Chondrocyte (in vitro differentiated cells): ENCODE measurements at regions not wholly inside any gene's neighbourhood (a gene's known extent, or its start where the extent isn't known, plus 50 kb on each side); places are given as distances from the start of the nearest gene placed in this dataset.

Source experiments
- DNase-seq: peaks from one replicate; pipeline ENCODE4 v3.0.0; 2021; ENCODE audit warnings: mixed read lengths, low spot score
- H3K27ac Mint-ChIP-seq: one replicate; pipeline ENCODE4 v1.8.0; 2021; ENCODE audit warnings: mild to moderate bottlenecking, moderate library complexity, mixed read lengths; ENCODE audit not compliant: unreplicated experiment
- H3K27me3 Mint-ChIP-seq: 2 replicates; pipeline ENCODE4 v1.8.0; 2021; ENCODE audit warnings: low read depth, mixed read lengths
- H3K36me3 Mint-ChIP-seq: 2 replicates; pipeline ENCODE4 v1.8.0; 2021; ENCODE audit warnings: low read depth, mixed read lengths
- H3K4me1 Mint-ChIP-seq: 2 replicates; pipeline ENCODE4 v1.8.0; 2021; ENCODE audit warnings: low read depth, mild to moderate bottlenecking, mixed read lengths
- H3K4me3 Mint-ChIP-seq: one replicate; pipeline ENCODE4 v1.8.0; 2021; ENCODE audit warnings: mild to moderate bottlenecking, moderate library complexity, mixed read lengths; ENCODE audit not compliant: unreplicated experiment
- H3K9me3 Mint-ChIP-seq: 2 replicates; pipeline ENCODE4 v1.8.0; 2021; ENCODE audit warnings: low read depth, mixed read lengths
- TF ChIP-seq, protein P1 (sequence below): fragments of 200-600 bp; sonication (generic); IDR thresholded peaks from 2 replicates; pipeline ENCODE4 v1.5.0; 2021; ENCODE audit warnings: antibody characterized with exemption, mild to moderate bottlenecking, moderate library complexity

DNA sequence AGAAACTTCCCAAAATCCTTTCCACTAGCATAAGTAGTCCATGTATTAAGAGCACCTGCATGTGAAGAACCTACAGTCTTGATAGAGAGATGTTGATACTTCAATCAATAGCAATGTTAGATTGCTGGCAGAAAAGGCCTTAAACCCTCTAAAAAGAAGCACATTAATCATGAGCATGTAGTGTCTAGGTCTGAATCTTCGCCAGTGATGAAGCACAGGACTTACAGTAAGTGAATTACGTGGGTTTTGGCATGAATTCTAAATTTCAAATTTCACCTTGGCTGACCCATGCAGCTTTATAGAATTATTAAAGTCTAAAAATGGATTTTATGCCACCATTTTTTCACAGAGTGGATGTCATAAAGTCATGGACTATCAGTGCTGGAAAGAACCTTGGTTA lies 791.6 kb upstream of the NOVA1 start:
- no peak overlapping the region for H3K27ac Mint-ChIP-seq
- H3K27me3 Mint-ChIP-seq, result no peaks in the 10 kb centered on the region
- H3K36me3 Mint-ChIP-seq, result no peaks in the 10 kb centered on the region

GRCh38 chr14:27390155-27390554 lies 792.3 kb upstream of the NOVA1 start:
- Mint-ChIP-seq H3K4me1 (peaks cover 12% of the 10 kb centered on the region), H3K27me3 (no peaks in the 10 kb centered on the region), H3K4me3 (no peak overlapping the region), H3K27ac (no peak overlapping the region), H3K36me3 (no peaks in the 10 kb centered on the region), H3K9me3 (peaks cover 9% of the 10 kb centered on the region)
- no peak for DNase-seq
- TF ChIP-seq, protein P1, sequence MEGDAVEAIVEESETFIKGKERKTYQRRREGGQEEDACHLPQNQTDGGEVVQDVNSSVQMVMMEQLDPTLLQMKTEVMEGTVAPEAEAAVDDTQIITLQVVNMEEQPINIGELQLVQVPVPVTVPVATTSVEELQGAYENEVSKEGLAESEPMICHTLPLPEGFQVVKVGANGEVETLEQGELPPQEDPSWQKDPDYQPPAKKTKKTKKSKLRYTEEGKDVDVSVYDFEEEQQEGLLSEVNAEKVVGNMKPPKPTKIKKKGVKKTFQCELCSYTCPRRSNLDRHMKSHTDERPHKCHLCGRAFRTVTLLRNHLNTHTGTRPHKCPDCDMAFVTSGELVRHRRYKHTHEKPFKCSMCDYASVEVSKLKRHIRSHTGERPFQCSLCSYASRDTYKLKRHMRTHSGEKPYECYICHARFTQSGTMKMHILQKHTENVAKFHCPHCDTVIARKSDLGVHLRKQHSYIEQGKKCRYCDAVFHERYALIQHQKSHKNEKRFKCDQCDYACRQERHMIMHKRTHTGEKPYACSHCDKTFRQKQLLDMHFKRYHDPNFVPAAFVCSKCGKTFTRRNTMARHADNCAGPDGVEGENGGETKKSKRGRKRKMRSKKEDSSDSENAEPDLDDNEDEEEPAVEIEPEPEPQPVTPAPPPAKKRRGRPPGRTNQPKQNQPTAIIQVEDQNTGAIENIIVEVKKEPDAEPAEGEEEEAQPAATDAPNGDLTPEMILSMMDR, result no peak

More for the DNA sequence above, 791.6 kb upstream of the NOVA1 start:
- DNase-seq, result no peak
- TF ChIP-seq, protein P1, result no peak
- H3K4me1 Mint-ChIP-seq, result peaks cover 12% of the 10 kb centered on the region
- H3K9me3 Mint-ChIP-seq, result peaks cover 8% of the 10 kb centered on the region
- no peak overlapping the region for H3K4me3 Mint-ChIP-seq

DNA sequence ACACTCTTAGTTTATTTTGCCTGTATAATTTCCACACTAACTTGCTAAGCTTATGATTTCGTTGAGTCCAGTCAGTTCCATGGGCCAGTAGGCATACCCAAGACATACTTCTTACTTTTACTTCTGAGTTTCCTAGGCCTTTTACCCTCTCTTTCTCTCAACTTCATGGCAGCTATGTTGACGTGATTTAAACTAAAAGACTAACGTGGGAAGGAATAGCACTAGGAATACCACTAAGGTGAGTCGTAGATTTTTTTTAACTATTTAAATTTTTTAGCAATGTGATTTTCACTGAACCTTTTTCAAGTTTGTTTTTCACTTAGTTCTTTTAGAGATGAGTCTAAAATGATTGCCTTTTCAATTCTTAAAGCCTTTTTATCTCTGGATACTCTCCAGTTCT lies 793.5 kb upstream of the NOVA1 start:
- no peak overlapping the region for H3K27ac Mint-ChIP-seq
- no peak overlapping the region for H3K4me3 Mint-ChIP-seq
- H3K36me3 Mint-ChIP-seq, result no peaks in the 10 kb centered on the region
- peaks cover 9% of the 10 kb centered on the region for H3K9me3 Mint-ChIP-seq
- TF ChIP-seq, protein P1, result no peak
- H3K27me3 Mint-ChIP-seq, result no peaks in the 10 kb centered on the region
- no peak for DNase-seq
- peaks cover 12% of the 10 kb centered on the region for H3K4me1 Mint-ChIP-seq

DNA sequence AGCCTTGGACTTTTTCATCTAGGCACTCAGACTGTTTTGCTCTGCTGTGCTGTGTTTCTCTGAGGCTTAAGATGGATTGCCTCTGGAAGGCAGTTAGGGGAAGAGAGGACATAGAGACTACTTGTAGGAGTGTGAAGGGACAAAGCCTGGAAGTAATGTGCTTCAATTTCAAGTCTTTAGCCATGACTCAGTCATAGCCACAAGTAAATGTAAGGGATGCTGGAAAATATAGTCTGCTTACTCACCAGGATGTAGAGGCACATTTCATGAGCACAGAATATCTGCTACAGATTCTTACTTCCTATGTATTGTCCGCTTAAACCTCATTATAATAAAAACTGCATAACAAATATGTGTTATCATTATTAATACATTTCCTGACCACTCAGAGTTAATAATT lies 794.3 kb upstream of the NOVA1 start:
- no peaks in the 10 kb centered on the region for H3K27me3 Mint-ChIP-seq
- no peak for DNase-seq
- TF ChIP-seq, protein P1, result no peak
- H3K36me3 Mint-ChIP-seq, result no peaks in the 10 kb centered on the region
- H3K27ac Mint-ChIP-seq, result no peak overlapping the region
- H3K4me1 Mint-ChIP-seq, result peaks cover 6% of the 10 kb centered on the region
- no peak overlapping the region for H3K4me3 Mint-ChIP-seq
- peaks cover 9% of the 10 kb centered on the region for H3K9me3 Mint-ChIP-seq

DNA sequence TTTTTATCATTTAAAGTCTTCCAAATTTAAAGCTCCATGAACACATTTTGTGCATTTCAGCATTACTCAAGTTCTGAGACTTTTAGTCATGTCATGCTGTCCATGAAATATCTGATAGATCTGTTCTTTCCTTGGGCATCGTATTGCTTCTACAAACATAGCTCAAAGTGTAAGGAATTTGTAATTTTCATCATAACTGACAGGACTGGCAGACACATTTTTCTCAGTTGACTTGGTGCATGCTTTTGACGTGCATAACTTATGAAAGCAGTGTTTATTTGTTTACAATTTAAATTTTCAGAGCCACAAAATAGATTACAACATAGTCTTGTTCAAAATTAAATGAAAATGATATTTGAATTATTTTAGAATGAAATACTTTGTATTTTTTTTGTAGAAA lies 812.1 kb upstream of the NOVA1 start:
- H3K27me3 Mint-ChIP-seq, result no peaks in the 10 kb centered on the region
- H3K27ac Mint-ChIP-seq, result no peak overlapping the region
- H3K36me3 Mint-ChIP-seq, result no peaks in the 10 kb centered on the region
- no peak overlapping the region for H3K4me3 Mint-ChIP-seq
- peaks cover 18% of the 10 kb centered on the region for H3K4me1 Mint-ChIP-seq
- no peak for DNase-seq
- TF ChIP-seq, protein P1, result no peak
- H3K9me3 Mint-ChIP-seq, result peaks cover 3% of the 10 kb centered on the region
